Lung (tissue), 11 donors: ENCODE measurements at regions not wholly inside any gene's neighbourhood (a gene's known extent, or its start where the extent isn't known, plus 50 kb on each side); places are given as distances from the start of the nearest gene placed in this dataset.
A peak's percentile ranks its signal among the peaks of the same experiment; 100 is the strongest.

Source experiments
- ATAC-seq: fragments of 200-7000 bp; cut with Tn5 transposase; one replicate; pipeline ENCODE4 v1.9.1; 2020; ENCODE audit warnings: moderate number of reproducible peaks; ENCODE audit not compliant: insufficient read depth, low FRiP score
- DNase-seq, 3 donors: peaks; one replicate each; pipeline ENCODE4 v3.0.0-alpha.2; 2013 to 2017
- H3K27ac ChIP-seq, 2 donors: one replicate each; pipeline ENCODE4 v1.5.1; 2013; ENCODE audit warnings: mild to moderate bottlenecking in 2 of 2, moderate library complexity in 2 of 2, control low read depth in 1 of 2, inconsistent platforms in 1 of 2, low read depth in 1 of 2, low read length in 1 of 2
- H3K27me3 ChIP-seq, 3 donors: one replicate each; pipeline ENCODE4 v1.5.1; 2013; ENCODE audit warnings: low read length in 2 of 3; ENCODE audit not compliant: control insufficient read depth in 3 of 3, insufficient read depth in 3 of 3
- H3K36me3 ChIP-seq, 4 donors: one replicate each; pipeline ENCODE4 v1.5.1; 2013; ENCODE audit warnings: low read length in 4 of 4, mild to moderate bottlenecking in 1 of 4, moderate library complexity in 1 of 4; ENCODE audit not compliant: control insufficient read depth in 4 of 4, insufficient read depth in 4 of 4
- H3K4me1 ChIP-seq, 5 donors: one replicate each; pipeline ENCODE4 v1.5.1; 2013; ENCODE audit warnings: low read length in 5 of 5, mild to moderate bottlenecking in 2 of 5, moderate library complexity in 1 of 5; ENCODE audit not compliant: control insufficient read depth in 5 of 5, insufficient read depth in 5 of 5
- H3K4me3 ChIP-seq: one replicate; pipeline ENCODE4 v1.5.1; 2013; ENCODE audit warnings: mild to moderate bottlenecking, control low read depth, moderate library complexity
- H3K9ac ChIP-seq, 2 donors: one replicate each; pipeline ENCODE4 v1.5.1; 2013; ENCODE audit warnings: low read length in 2 of 2, control low read depth in 1 of 2; ENCODE audit not compliant: insufficient read depth in 1 of 2
- H3K9me3 ChIP-seq, 4 donors: one replicate each; pipeline ENCODE4 v1.5.1; 2013; ENCODE audit warnings: low read length in 3 of 4, mild to moderate bottlenecking in 1 of 4, moderate library complexity in 1 of 4; ENCODE audit not compliant: control insufficient read depth in 4 of 4, insufficient read depth in 3 of 4
- CTCF ChIP-seq: IDR thresholded peaks from 2 replicates; pipeline ENCODE4 v1.5.1; 2012; ENCODE audit warnings: mild to moderate bottlenecking; ENCODE audit errors: control extremely low read depth, extremely low read depth
- WGBS, 2 donors: extraction: QIAGEN DNeasy Blood & Tissue Kit; methylation state at CpG; one replicate each; pipeline ENCODE4 v1.1.7; 2013; 5-methylcytosine and 5-hydroxymethylcytosine counted together
- donor health status: control.
- donor health status: control.
- donor health status: Bipolar disorder and iron deficiency.
- donor health status: healthy.
- donor health status: DM: yes; HTN: yes; CAD: no.

- H3K27me3 ChIP-seq: no peaks in the 10 kb centered on the region
- H3K36me3 ChIP-seq: no peaks in the 10 kb centered on the region
- TF ChIP-seq CTCF: no peak
- H3K9ac ChIP-seq: no peak overlapping the region
- ATAC-seq: no peak
- H3K27ac ChIP-seq: peak overlapping the region in 1 of 2 donors; percentile 64
- peak in 1 of 3 donors; percentile 24 for DNase-seq
- peaks cover 0 to 2% (median 0%) of the 10 kb centered on the region in 4 donors for H3K9me3 ChIP-seq
- 67 to 77% methylated on average over 12 of the region's 12 CpGs for WGBS, 2 donors
- H3K4me1 ChIP-seq: peaks cover 0 to 9% (median 0%) of the 10 kb centered on the region in 5 donors
- no peak overlapping the region for H3K4me3 ChIP-seq
These were observed 593.4 kb upstream of the NETO1 start for GRCh38 chr18:73461038-73461779.

- no peak overlapping the region for H3K9ac ChIP-seq
- H3K27me3 ChIP-seq: no peaks in the 10 kb centered on the region
- peaks cover 0 to 9% (median 0%) of the 10 kb centered on the region in 5 donors for H3K4me1 ChIP-seq
- DNase-seq (peak in 2 of 3 donors; percentile 20 to 63), ATAC-seq (no peak)
- H3K36me3 ChIP-seq: no peaks in the 10 kb centered on the region
- no peak overlapping the region for H3K4me3 ChIP-seq
- no peak overlapping the region for H3K27ac ChIP-seq
- no peak for TF ChIP-seq CTCF
- 37 to 45% methylated on average over 6 of the region's 6 CpGs for WGBS, 2 donors
- H3K9me3 ChIP-seq: peaks cover 0 to 2% (median 0%) of the 10 kb centered on the region in 4 donors
These were observed 590.6 kb upstream of the NETO1 start for GRCh38 chr18:73458186-73458964.

- Histone ChIP-seq H3K9me3 (peaks cover 0 to 2% (median 0%) of the 10 kb centered on the region in 4 donors), H3K27ac (no peak overlapping the region), H3K4me1 (peaks cover 0 to 2% (median 0%) of the 10 kb centered on the region in 5 donors), H3K4me3 (no peak overlapping the region), H3K27me3 (no peaks in the 10 kb centered on the region), H3K36me3 (no peaks in the 10 kb centered on the region), H3K9ac (no peak overlapping the region)
- DNase-seq (no peak), ATAC-seq (no peak)
- TF ChIP-seq CTCF: no peak
- WGBS, 2 donors: 76 to 83% methylated on average over 3 of the region's 3 CpGs
These were observed 588.9 kb upstream of the NETO1 start for GRCh38 chr18:73456643-73457042.
